GM19468 (cell line): ENCODE measurements at regions not wholly inside any gene's neighbourhood (a gene's known extent, or its start where the extent isn't known, plus 50 kb on each side); places are given as distances from the start of the nearest gene placed in this dataset.

ENCODE experiments used
- ATAC-seq: cut with Tn5 transposase; IDR thresholded peaks from one replicate; pipeline ENCODE4 v1.9.1; 2021; ENCODE audit warnings: mild to moderate bottlenecking, moderate library complexity, moderate number of reproducible peaks; ENCODE audit not compliant: unreplicated experiment; ENCODE audit errors: extremely low read depth

DNA sequence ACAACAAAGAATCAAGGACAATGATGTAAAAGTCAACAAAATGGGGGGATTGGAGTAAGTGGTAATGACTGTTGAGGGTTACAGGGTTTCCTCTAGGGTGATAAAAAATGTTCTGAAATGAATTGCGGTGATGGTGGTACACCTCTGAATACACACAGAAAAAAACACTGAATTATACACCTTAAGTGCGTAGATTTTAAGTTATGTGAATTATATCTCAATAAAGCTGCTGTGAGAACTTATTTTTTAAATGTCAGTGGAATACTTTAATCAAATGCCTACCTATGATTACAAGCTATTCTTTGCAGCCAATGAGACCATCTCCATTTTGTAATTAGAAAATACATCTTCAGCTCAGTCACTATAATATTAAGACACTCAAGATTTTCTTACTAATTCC is 53.5 kb downstream of the ZNF608 start:
- no peak for ATAC-seq

- no peak for ATAC-seq
These were observed 54.1 kb downstream of the ZNF608 start for GRCh38 chr5:124692324-124692723.

DNA sequence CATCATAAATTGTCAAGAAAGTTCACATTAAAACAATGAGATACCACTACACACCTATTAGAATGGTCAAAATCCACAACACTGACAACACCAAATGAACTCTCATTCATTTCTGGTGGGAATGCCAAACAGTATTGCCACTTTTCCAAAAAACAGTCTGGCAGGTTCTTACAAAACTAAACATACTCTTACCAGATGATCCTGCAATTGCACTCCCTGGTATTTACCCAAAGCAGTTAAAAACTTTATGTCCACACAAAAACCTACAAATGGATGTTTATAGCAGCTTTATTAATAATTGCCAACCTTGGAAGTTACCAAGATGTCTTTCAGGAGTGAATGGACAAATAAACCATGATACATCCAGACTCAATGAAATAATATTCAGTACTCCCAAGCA is 56.8 kb downstream of the ZNF608 start:
- no peak for ATAC-seq

DNA sequence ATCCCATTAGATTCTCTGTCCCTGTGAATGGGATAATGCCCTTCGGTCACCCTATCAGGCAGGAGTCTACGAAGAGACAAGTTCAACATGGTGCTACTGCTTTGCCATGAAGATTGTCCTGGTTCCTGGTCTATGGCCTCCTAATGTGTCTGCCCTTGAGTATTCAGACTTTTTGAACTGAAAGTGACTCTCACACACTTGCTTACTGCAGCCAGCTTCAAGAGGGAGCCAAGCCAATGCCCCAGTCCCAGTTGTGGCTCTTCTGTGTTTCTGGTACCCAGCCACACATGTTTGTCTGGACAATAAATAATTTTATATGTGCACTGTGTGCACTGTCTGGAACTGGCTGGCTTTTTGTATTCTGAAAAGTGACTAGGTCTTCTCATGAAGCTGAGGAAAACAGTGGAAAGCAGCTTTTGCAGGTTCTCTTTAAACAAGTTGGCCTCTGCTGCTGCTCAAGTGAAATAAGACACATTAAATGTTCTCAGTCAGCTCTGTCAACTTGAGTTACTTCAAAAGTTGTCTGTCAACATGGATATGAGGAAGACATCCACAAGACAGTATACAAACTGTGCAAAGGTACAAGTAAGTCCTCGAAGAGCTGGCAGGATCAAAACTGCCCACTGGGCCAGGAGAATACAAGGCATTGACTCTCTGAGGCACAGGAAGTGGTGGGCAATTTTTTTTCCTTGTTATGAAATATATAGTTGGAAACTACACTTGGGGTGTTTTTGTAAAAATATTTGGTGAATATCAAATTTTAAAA is 60.0 kb downstream of the ZNF608 start:
- no peak for ATAC-seq

DNA sequence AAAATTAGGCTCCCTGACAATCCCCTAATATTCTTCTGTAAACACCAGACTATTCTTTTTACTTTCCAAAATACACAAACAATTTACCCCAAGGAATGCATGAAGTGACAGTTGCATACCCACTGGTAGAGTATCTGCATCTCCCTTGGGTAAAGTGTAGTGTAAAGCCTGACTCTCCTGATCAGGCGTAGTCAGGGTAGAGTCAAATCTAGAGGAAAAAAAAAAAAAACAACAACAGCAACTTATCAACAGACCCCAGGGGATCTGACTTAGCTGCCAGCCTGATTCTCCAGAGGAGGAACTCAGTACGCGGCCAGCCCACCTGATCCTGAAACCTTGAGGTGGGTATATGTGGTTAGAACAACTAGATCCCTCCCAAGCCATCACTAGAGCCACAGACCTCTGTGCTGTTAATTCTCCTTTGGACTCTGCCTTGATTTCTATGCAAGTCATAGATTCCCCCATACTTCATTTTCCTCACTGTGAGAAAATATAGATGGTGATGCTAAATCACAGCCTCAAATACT is 61.0 kb downstream of the ZNF608 start:
- no peak for ATAC-seq

GRCh38 chr5:124683917-124684555 is 62.4 kb downstream of the ZNF608 start:
- no peak for ATAC-seq

GRCh38 chr5:124679578-124680199 is 66.8 kb downstream of the ZNF608 start:
- no peak for ATAC-seq

- ATAC-seq = no peak
These were observed 67.4 kb downstream of the ZNF608 start for GRCh38 chr5:124678922-124679519.

- ATAC-seq = no peak
These were observed 68.0 kb downstream of the ZNF608 start for GRCh38 chr5:124678468-124678867.

DNA sequence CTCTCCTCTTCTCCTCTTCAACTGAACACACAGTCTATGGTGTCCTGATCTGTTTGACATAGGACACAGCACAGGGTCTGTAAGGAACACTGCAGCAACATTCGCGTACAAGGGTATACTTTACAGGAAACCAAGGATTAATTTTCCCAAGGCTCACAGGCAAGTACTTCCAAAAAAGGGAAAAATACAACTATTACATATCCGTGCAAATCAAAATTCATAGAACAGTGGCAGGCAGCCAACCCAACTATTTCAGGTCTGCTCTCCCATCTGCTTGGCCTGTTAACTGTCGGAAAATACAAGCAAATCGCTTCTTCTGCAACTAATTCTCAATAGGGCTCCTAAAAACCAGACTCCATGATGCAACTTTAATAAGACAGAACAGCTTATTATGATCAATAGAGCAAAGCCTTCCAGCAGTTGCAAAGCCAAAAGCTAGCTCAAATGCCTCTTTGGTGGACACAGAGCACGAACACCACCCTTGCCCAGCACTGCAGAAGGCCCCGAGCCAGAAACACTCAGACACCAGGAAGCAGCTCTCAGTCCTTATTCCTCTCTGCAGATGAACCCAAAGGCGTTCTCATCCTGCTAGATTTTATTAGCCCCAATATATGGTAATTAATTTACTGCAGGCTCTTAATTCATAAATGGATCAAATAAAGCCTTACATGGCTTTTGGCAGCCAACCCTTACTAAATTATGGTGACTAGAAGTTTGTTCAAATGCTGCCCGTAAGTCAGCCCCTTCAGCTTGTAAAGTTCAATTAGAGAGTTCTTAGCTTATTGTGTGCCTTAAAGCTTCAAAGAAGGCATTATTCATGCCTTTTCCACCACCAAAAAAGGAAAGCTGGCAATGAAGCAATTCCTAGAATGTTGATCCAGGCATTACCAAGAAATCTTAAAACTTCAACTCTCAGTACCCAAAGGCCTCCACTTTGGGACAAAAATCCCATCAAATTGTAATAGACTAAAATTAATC is 68.8 kb downstream of the ZNF608 start:
- no peak for ATAC-seq

- ATAC-seq = no peak
These were observed 70.2 kb downstream of the ZNF608 start for GRCh38 chr5:124675931-124676846.

DNA sequence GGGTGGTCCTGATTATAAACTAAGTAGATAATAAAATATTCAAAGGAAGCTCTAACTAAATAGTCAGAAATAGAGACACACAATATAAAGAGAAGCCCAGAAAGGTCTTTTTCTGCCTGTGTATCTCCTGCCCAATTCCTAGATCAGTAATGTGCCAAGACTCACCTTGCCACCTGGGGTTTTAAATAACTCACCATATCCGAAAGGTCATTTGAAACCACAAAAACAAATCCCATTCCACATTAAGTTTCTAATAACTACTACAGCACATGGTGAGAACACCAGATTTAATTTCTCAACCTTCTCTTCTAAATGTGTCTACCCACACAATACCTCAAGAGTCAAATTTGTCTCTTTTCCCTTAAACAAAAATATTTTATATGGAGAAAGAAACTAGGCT is 75.2 kb downstream of the ZNF608 start:
- no peak for ATAC-seq

DNA sequence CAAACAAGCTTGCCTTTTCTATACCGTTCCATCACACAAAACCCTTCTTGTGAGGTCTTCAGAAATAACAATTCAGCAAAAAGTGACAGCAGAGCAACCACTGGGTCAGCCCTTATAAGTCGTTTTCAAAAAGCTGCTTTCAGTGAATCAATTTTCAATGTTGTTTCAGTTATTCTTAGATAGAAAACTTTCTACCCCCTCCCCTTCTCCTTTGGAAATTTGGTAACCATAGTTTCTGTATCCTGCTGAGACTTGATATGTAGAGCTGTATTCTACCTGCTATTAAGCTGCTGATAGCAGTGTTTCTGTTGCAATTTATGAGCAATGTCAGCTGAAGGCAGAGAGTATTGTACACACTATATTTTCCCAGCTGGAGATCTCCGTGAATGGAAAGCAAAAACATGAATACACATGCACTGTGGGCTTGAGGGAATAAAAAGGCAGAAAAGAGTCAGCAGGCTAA is 75.7 kb downstream of the ZNF608 start:
- no peak for ATAC-seq

DNA sequence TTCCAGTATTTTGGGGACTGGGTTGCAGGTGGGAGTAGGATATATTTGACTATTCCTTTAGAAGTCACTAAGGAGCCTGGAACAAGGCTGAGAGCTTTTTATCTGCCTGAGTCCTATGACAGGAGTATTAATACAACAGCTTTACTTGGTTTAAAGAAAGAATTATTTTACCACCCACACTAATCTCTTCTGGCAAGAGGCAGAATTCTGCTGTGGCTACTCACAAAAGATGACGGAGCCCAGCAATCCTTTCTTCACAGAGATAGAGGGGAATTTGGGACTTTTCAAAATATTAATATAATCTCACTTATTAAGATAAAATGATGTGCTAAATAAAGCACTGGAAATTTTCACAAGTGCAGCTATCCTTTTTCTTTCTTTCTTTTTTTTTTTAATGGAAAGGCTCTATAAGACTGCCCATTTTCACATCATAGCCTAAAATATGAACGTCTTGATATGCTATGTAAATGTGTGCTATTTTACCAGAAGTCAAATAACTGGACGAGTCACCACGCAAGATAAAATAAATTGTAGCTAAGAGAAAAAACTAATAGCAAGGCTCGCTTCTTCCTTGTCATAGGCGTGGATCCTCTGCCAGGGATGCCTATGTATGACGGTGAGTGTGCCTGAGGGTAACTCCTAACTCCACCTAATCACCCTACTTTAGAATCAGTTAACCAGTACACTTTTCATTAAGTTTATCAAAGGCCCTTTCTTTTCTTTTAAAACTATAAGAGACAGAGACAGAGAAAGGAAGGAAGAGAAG is 76.3 kb downstream of the ZNF608 start:
- ATAC-seq = no peak

- no peak for ATAC-seq
These were observed 77.2 kb downstream of the ZNF608 start for GRCh38 chr5:124669300-124669648.

DNA sequence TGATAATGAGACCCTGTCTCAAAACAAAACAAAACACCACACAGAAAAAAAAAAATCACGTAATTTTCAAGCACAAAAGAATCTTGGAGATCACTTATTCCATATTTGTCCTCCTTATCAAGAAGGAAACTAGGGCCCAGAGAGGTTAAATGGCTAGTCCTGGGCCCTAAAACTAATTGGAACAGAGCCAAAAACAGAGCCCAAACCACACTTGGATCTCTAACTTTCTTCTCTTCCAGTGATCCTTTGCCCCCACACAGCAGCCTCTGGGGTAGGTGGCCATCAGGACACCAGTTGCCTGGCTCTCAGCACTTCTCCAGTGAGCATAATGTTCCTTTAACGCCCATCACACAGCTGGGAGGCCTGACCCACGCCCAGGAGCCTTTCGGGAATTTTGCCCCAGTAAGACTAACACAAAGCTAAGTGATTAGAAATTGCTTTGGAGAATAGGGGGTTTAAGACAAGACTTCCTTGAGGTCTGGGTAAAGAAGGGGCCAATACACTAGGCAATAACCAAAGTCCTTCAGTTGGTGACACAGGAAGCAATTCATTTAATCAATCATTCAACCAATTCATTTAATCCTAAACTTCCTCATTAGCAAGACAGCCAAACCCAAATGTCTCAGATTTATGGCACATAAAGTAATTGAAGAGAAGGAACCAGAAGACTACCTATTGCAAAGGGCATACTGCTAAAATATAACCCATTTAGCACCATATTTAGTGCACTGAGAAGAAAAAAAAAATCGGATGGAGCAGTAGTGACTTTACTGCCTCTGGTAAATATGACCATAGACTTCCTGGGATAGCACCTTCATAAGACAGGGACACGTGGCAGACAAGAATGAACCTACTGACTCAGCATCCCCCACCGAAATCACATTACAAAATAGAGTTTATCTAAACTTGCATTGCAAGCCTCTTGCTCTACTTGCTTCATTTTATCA is 77.8 kb downstream of the ZNF608 start:
- ATAC-seq = no peak

- ATAC-seq = no peak
These were observed 80.8 kb downstream of the ZNF608 start for GRCh38 chr5:124665625-124666024.
